Lung (tissue), 11 donors: ENCODE measurements at regions not wholly inside any gene's neighbourhood (a gene's known extent, or its start where the extent isn't known, plus 50 kb on each side); places are given as distances from the start of the nearest gene placed in this dataset.

ENCODE experiments used
- ATAC-seq: fragments of 200-7000 bp; cut with Tn5 transposase; one replicate; pipeline ENCODE4 v1.9.1; 2020; ENCODE audit warnings: moderate number of reproducible peaks; ENCODE audit not compliant: insufficient read depth, low FRiP score
- DNase-seq, 3 donors: peaks; one replicate each; pipeline ENCODE4 v3.0.0-alpha.2; 2013 to 2017
- H3K27ac ChIP-seq, 2 donors: one replicate each; pipeline ENCODE4 v1.5.1; 2013; ENCODE audit warnings: mild to moderate bottlenecking in 2 of 2, moderate library complexity in 2 of 2, control low read depth in 1 of 2, inconsistent platforms in 1 of 2, low read depth in 1 of 2, low read length in 1 of 2
- H3K27me3 ChIP-seq, 3 donors: one replicate each; pipeline ENCODE4 v1.5.1; 2013; ENCODE audit warnings: low read length in 2 of 3; ENCODE audit not compliant: control insufficient read depth in 3 of 3, insufficient read depth in 3 of 3
- H3K36me3 ChIP-seq, 4 donors: one replicate each; pipeline ENCODE4 v1.5.1; 2013; ENCODE audit warnings: low read length in 4 of 4, mild to moderate bottlenecking in 1 of 4, moderate library complexity in 1 of 4; ENCODE audit not compliant: control insufficient read depth in 4 of 4, insufficient read depth in 4 of 4
- H3K4me1 ChIP-seq, 5 donors: one replicate each; pipeline ENCODE4 v1.5.1; 2013; ENCODE audit warnings: low read length in 5 of 5, mild to moderate bottlenecking in 2 of 5, moderate library complexity in 1 of 5; ENCODE audit not compliant: control insufficient read depth in 5 of 5, insufficient read depth in 5 of 5
- H3K4me3 ChIP-seq: one replicate; pipeline ENCODE4 v1.5.1; 2013; ENCODE audit warnings: mild to moderate bottlenecking, control low read depth, moderate library complexity
- H3K9ac ChIP-seq, 2 donors: one replicate each; pipeline ENCODE4 v1.5.1; 2013; ENCODE audit warnings: low read length in 2 of 2, control low read depth in 1 of 2; ENCODE audit not compliant: insufficient read depth in 1 of 2
- H3K9me3 ChIP-seq, 4 donors: one replicate each; pipeline ENCODE4 v1.5.1; 2013; ENCODE audit warnings: low read length in 3 of 4, mild to moderate bottlenecking in 1 of 4, moderate library complexity in 1 of 4; ENCODE audit not compliant: control insufficient read depth in 4 of 4, insufficient read depth in 3 of 4
- CTCF ChIP-seq: IDR thresholded peaks from 2 replicates; pipeline ENCODE4 v1.5.1; 2012; ENCODE audit warnings: mild to moderate bottlenecking; ENCODE audit errors: control extremely low read depth, extremely low read depth
- WGBS, 2 donors: extraction: QIAGEN DNeasy Blood & Tissue Kit; methylation state at CpG; one replicate each; pipeline ENCODE4 v1.1.7; 2013; 5-methylcytosine and 5-hydroxymethylcytosine counted together
- donor health status: control.
- donor health status: control.
- donor health status: Bipolar disorder and iron deficiency.
- donor health status: healthy.
- donor health status: DM: yes; HTN: yes; CAD: no.

- H3K36me3 ChIP-seq: no peaks in the 10 kb centered on the region
- no peak overlapping the region for H3K9ac ChIP-seq
- no peak overlapping the region for H3K4me3 ChIP-seq
- no peaks in the 10 kb centered on the region for H3K4me1 ChIP-seq
- TF ChIP-seq CTCF: no peak
- DNase-seq (no peak), ATAC-seq (no peak)
- WGBS, 2 donors: 51 to 58% methylated on average over 3 of the region's 3 CpGs
- H3K27me3 ChIP-seq: no peaks in the 10 kb centered on the region
- H3K9me3 ChIP-seq: no peaks in the 10 kb centered on the region
- H3K27ac ChIP-seq: no peak overlapping the region
Observed at GRCh38 chr9:74322661-74323314, 174.3 kb upstream of the RORB start.

GRCh38 chr9:74330487-74331214, 166.5 kb upstream of the RORB start:
- Histone ChIP-seq H3K9ac (no peak overlapping the region), H3K36me3 (no peaks in the 10 kb centered on the region), H3K9me3 (no peaks in the 10 kb centered on the region), H3K27me3 (no peaks in the 10 kb centered on the region), H3K4me3 (no peak overlapping the region), H3K27ac (no peak overlapping the region), H3K4me1 (no peaks in the 10 kb centered on the region)
- ATAC-seq (no peak), DNase-seq (no peak)
- 61 to 64% methylated on average over 2 of the region's 2 CpGs for WGBS, 2 donors
- no peak for TF ChIP-seq CTCF

- ATAC-seq (no peak), DNase-seq (no peak)
- 61 to 83% methylated on average over 3 of the region's 3 CpGs for WGBS, 2 donors
- H3K36me3 ChIP-seq: no peaks in the 10 kb centered on the region
- H3K27ac ChIP-seq: no peak overlapping the region
- H3K27me3 ChIP-seq: no peaks in the 10 kb centered on the region
- no peaks in the 10 kb centered on the region for H3K9me3 ChIP-seq
- H3K4me1 ChIP-seq: no peaks in the 10 kb centered on the region
- H3K4me3 ChIP-seq: no peak overlapping the region
- no peak for TF ChIP-seq CTCF
- H3K9ac ChIP-seq: no peak overlapping the region
Observed at GRCh38 chr9:74331607-74332006, 165.5 kb upstream of the RORB start.
